ENCODE measurements at regions not wholly inside any gene's neighbourhood (a gene's known extent, or its start where the extent isn't known, plus 50 kb on each side); places are given as distances from the start of the nearest gene placed in this dataset.
A peak's percentile ranks its signal among the peaks of the same experiment; 100 is the strongest.

- no peak for DNase-seq (ENCODE audit: low read depth)
Measured at GRCh38 chr19:31223740-31224534, 125.3 kb downstream of the TSHZ3 start.

GRCh38 chr19:31220540-31220939, 128.7 kb downstream of the TSHZ3 start:
- no peak for DNase-seq (ENCODE audit: low read depth)

- no peak for DNase-seq (ENCODE audit: low read depth)
Measured at GRCh38 chr19:31214997-31215396, 134.2 kb downstream of the TSHZ3 start.

- DNase-seq (ENCODE audit: low read depth), result peak; percentile 58
Measured at GRCh38 chr19:31214086-31214485, 135.2 kb downstream of the TSHZ3 start.

- no peak for DNase-seq (ENCODE audit: low read depth)
Measured at GRCh38 chr19:31211088-31211487, 138.1 kb downstream of the TSHZ3 start.

- no peak for DNase-seq (ENCODE audit: low read depth)
Measured at GRCh38 chr19:31205887-31206518, 143.2 kb downstream of the TSHZ3 start.

- DNase-seq (ENCODE audit: low read depth), result no peak
Measured at GRCh38 chr19:31204115-31204514, 145.1 kb downstream of the TSHZ3 start.

GRCh38 chr19:31185261-31185660, 164.0 kb downstream of the TSHZ3 start:
- no peak for DNase-seq (ENCODE audit: low read depth)

- no peak for DNase-seq (ENCODE audit: low read depth)
Measured at GRCh38 chr19:31181535-31181934, 167.7 kb downstream of the TSHZ3 start.

- no peak for DNase-seq (ENCODE audit: low read depth)
Measured at GRCh38 chr19:31180907-31181306, 168.3 kb downstream of the TSHZ3 start.

- no peak for DNase-seq (ENCODE audit: low read depth)
Measured at GRCh38 chr19:31179471-31179852, 169.8 kb downstream of the TSHZ3 start.

GRCh38 chr19:31178833-31179470, 170.3 kb downstream of the TSHZ3 start:
- DNase-seq (ENCODE audit: low read depth), result no peak

- DNase-seq (ENCODE audit: low read depth), result no peak
Measured at GRCh38 chr19:31177246-31177645, 172.0 kb downstream of the TSHZ3 start.

GRCh38 chr19:31175564-31176348, 173.5 kb downstream of the TSHZ3 start:
- no peak for DNase-seq (ENCODE audit: low read depth)

GRCh38 chr19:31174948-31175347, 174.3 kb downstream of the TSHZ3 start:
- no peak for DNase-seq (ENCODE audit: low read depth)

GRCh38 chr19:31173991-31174390, 175.2 kb downstream of the TSHZ3 start:
- no peak for DNase-seq (ENCODE audit: low read depth)

GRCh38 chr19:31171936-31172335, 177.3 kb downstream of the TSHZ3 start:
- DNase-seq (ENCODE audit: low read depth), result no peak

- DNase-seq (ENCODE audit: low read depth), result no peak
Measured at GRCh38 chr19:31170046-31170445, 179.2 kb downstream of the TSHZ3 start.

- no peak for DNase-seq (ENCODE audit: low read depth)
Measured at GRCh38 chr19:31168106-31168625, 181.1 kb downstream of the TSHZ3 start.

GRCh38 chr19:31167690-31168089, 181.5 kb downstream of the TSHZ3 start:
- no peak for DNase-seq (ENCODE audit: low read depth)

GRCh38 chr19:31166206-31166605, 183.0 kb downstream of the TSHZ3 start:
- no peak for DNase-seq (ENCODE audit: low read depth)

- DNase-seq (ENCODE audit: low read depth), result no peak
Measured at GRCh38 chr19:31164791-31165251, 184.4 kb downstream of the TSHZ3 start.
